NCI-H2227 (cell line): ENCODE measurements at regions not wholly inside any gene's neighbourhood (a gene's known extent, or its start where the extent isn't known, plus 50 kb on each side); places are given as distances from the start of the nearest gene placed in this dataset.
"Not testable (repeated sequence)": the region's sequence is repeated elsewhere in the genome, so short reads cannot be mapped to it uniquely, and the experiment has no call there.

ENCODE experiments used
- DNase-seq: peaks from one replicate; lab custom pipeline; 2025; ENCODE audit not compliant: unreplicated experiment; lab: John Stamatoyannopoulos, UW

DNA sequence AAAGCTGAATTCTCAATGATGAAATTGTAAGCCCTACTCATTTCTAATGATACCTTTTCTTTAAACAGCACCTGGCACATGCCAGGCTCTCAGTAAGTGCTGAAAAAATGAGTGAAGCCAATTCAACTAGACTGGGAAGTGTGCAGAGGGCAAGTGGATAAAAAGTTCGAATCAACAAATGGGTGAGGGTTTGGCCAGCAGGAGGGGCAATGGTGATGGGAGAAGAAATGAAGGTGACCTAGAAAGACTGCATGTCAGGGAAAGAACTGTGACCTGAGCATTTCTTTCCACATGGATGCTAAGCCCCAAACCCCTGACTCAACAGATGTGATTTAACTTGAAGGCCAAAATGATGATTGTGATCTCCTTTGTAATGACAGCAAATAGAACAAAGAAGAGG is 54.6 kb downstream of the DKK1 start:
- DNase-seq = no peak

- not testable (repeated sequence) for DNase-seq
These were observed 60.1 kb downstream of the DKK1 start for GRCh38 chr10:52374207-52374606.

- no peak for DNase-seq
These were observed 62.7 kb downstream of the DKK1 start for GRCh38 chr10:52376694-52377354.

DNA sequence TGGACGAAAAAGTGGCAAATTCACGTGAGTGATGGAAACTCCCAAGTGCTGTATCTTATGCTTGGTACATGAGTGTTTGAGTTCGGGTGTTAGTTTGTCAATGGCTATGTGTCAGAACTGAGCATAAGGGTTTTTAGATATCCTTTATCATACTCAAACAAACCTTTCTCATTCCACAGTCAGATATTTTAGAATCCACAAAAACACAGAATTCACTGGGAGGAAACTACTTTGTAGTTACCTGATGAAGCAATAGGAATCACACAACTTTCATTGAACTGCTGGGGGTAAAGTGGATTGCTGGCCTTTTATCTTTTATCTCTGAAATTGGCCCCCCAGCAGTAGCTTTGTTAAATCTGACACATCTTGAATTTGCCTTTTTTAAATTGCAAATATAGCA is 64.0 kb downstream of the DKK1 start:
- DNase-seq = no peak

DNA sequence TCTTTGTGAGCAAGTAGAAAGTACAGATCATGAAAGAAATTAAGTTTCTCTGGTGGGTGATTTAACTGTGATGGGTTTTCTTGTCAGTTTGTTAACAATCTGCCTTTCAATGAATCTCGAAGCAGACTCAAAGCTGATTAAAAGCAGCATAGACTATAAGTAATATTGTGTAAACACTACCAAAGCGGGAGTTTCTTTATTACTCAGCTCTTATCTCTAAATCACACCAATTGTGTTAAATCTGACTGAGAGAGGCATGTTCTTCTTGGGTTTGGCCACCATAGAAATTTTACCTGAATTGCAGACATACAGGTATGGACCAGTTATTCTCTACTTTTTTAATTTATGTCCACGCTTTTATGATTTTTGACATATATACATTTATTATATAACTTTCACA is 65.2 kb downstream of the DKK1 start:
- no peak for DNase-seq

DNA sequence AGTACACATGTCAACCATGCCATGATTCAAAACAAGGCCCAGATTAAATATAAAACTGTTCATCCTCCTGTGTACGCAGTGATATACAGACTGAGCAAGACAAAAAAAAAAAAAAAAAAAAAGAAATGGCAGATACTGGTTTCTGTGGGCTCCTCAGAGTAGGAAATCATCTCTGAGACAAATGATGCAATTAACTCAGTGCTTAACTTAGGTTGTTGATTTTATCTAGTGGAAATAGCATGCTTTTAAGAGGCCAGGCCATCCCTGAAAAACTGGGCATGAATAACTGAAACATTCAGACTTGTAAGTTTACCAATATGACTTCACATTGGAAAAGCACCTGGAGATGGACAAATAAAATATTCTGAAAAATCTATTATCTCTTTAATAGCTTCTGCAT is 69.0 kb downstream of the DKK1 start:
- DNase-seq = no peak

DNA sequence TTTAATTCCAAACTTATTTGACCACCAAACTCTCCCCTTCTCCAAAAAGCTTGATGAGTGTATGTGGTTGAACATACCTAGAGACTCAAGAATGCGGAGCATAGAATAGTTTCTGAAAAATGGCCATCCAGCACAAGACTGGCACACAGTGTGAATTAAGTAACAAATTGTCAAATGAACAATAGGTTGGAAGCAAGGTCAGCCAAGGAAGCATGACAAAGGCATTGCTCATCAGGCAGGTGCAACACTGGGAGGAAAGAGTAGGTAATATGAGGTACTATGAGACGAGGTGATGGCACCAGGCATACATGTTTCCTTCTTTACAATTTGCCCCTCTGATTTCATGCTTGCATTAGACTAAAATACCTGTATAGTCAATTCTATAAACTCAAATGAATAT is 73.7 kb downstream of the DKK1 start:
- DNase-seq = no peak

DNA sequence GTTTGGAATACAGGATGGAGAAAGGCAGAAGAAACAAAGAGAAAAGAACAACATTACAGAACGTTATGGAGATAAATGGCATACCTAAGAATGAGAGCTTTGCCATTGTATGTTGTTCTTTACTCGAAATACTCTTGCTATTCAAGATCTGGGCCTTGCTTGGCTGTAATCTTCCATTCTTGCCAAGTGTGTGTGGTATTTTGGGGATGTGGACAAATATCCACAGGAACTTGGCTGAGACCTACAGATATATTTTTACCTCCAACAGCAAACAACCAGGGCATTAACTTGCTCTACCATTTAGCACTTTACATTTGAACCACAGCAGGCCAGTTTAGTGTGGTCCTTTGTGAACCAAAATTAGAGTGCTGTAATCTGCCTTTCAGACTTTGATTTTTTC is 76.3 kb downstream of the DKK1 start:
- DNase-seq = no peak

DNA sequence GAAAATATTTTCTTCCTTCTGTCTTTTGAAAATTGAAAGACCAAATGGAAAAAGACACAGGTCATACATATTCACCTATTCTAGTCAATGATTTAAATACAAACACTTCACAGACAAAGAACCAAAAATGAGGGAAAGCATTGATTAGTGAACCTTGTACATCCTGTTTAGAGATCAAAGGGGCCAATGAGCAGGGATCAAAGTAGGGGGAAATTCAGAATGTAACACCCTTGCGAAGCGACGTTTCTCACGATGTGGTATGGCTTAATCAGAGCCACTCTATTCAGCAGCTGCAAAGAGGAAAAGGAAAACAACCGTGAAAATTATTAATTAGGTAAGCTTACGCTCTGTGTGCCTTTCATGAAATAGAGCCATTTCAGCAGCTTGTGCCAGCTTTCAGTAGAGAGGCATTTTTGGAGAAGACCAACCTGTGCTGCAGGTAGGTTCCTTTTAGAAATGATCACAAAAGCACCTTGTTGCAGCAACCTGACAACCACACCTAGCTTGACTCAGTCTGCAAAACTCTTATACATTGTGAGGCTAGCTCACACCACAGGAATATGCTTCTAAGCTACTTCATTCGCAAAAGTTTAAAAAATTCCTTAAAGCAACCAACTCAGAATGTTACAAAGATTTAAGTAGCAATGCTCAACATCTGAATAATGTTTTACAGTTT is 78.0 kb downstream of the DKK1 start:
- no peak for DNase-seq

DNA sequence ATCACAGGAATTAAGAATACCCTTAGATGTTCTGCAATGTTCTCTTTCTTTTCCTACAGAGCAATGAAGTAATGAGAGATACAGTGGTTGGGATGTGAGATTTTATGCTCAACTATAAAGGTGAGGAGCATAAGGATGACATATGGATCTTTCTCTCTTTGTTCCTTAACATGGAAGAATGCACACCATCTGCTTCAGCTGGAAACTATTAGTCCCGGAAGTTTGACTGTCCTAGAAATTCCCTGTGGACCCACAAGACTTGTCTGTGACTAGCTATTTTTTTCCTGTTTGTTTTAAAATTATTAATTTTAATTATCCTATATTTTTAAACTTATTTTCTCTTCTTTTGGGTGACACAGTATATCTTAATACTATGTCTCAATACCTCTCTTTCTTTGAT is 80.2 kb downstream of the DKK1 start:
- no peak for DNase-seq

DNA sequence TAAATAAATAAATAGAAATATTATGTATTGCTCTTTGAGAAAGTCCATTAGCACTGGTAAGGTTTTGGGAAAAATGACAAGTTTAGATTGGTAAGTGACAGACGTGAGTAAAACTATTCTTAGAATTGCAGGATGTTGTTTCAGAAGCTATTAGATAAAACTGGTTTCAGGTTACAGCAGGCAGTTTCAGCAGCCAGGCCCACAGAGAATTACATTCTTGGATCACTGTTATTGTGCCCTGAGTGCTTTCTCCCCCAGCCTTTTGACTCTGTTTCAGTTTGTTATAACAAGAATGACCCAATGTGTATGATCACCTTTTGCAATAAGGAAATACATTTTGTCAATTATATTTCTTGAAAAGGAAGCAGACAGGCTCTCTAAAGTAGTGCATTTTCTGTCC is 86.5 kb downstream of the DKK1 start:
- no peak for DNase-seq

DNA sequence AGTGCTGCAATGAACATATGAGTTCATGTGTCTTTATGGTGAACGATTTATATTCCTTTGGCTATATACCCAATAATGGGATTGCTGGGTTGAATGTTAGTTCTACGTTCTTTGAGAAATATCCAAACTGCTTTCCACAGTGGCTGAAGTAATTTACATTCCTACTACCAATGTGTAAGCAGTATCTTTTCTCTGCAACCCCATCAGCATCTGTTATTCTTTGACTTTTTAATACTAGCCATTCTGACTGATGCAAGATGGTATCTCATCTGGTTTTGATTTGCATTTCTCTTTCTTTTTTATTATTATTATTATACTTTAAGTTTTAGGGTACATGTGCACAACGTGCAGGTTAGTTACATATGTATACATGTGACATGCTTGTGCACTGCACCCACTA is 89.7 kb downstream of the DKK1 start:
- not testable (repeated sequence) for DNase-seq

DNA sequence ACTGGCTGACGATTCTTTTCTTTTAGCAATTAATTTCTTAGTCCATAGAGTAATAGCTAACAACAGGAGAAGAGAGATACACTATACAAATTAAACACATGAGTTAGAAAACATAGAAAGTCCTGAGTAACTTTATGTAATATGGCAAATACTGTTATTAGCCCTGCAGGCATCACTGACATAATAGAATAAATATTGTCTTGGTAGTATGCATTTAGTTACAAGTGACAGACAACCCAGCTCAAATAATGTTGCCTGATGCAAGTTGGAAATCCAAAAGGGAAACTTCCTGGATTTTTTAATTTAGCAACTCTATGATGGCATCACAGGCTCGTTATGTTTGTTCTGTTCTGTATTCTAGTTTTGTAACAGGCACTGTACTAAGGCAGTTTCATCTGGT is 95.1 kb downstream of the DKK1 start:
- DNase-seq = no peak

- no peak for DNase-seq
These were observed 95.8 kb downstream of the DKK1 start for GRCh38 chr10:52409928-52410327.

DNA sequence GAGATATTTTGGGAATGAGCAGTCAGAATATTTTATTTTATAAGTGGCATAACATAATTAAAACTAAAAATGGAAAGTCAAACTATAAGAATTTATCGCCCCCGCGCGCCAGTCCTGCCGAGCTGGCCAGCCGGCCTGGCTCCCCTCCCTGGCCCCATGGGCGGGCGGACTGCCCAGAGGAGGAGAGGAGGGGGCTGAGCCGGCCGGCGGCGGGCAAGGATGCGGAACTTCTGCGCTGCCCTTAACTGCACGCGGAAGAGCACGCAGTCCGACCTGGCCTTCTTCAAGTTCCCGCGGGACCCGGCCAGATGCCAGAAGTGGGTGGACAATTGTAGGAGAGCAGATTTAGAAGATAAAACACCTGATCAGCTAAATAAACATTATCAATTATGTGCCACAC is 96.8 kb downstream of the DKK1 start:
- DNase-seq = no peak

GRCh38 chr10:52419281-52419680 is 105.2 kb downstream of the DKK1 start:
- DNase-seq = no peak

- DNase-seq = no peak
These were observed 106.6 kb downstream of the DKK1 start for GRCh38 chr10:52420656-52421055.

- no peak for DNase-seq
These were observed 109.3 kb downstream of the DKK1 start for GRCh38 chr10:52423369-52423768.

- no peak for DNase-seq
These were observed 110.3 kb downstream of the DKK1 start for GRCh38 chr10:52424341-52424740.

DNA sequence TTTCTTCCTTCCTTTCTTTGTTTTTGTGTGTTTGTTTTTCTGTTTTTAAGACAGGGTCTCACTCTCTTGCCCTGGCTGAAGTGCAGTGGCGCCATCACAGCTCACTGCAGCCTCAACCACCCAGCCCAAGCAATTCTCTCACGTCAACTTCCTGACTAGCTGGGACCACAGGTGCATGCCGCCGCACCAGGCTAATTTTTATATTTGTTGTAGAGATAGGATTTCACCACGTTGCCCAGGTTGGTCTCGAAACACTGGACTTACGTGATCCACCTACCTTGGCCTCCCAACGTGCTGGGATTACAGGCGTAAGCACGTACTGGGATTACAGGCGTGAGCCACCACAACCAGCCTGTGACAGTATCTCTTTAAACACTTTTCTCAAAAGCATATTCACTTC is 120.7 kb downstream of the DKK1 start:
- no peak for DNase-seq

GRCh38 chr10:52436664-52437063 is 122.6 kb downstream of the DKK1 start:
- no peak for DNase-seq

- DNase-seq = no peak
These were observed 123.1 kb downstream of the DKK1 start for GRCh38 chr10:52437205-52437646.

GRCh38 chr10:52438119-52438518 is 124.0 kb downstream of the DKK1 start:
- no peak for DNase-seq
